NT2/D1 (cell line): ENCODE measurements at regions not wholly inside any gene's neighbourhood (a gene's known extent, or its start where the extent isn't known, plus 50 kb on each side); places are given as distances from the start of the nearest gene placed in this dataset.

Experiments used
- DNase-seq: peaks from one replicate; pipeline ENCODE4 v3.0.0-alpha.2; 2011; ENCODE audit warnings: low read depth, low spot score
- H3K27me3 ChIP-seq: 2 replicates; pipeline ENCODE4 v1.6.0; 2011; ENCODE audit warnings: mild to moderate bottlenecking; ENCODE audit not compliant: insufficient read length, insufficient read depth
- H3K36me3 ChIP-seq: 2 replicates; pipeline ENCODE4 v1.6.1; 2011; ENCODE audit warnings: mild to moderate bottlenecking, low read length, mixed read lengths; ENCODE audit not compliant: insufficient read depth, insufficient read length
- H3K4me1 ChIP-seq: 2 replicates; pipeline ENCODE4 v1.5.1; 2011; ENCODE audit not compliant: insufficient read depth, insufficient read length
- H3K4me3 ChIP-seq: 2 replicates; pipeline ENCODE4 v1.5.1; 2011; ENCODE audit warnings: low read depth; ENCODE audit not compliant: insufficient read length
- H3K9ac ChIP-seq: 2 replicates; pipeline ENCODE4 v1.6.0; 2011; ENCODE audit warnings: low read depth; ENCODE audit not compliant: insufficient read length
- H3K9me3 ChIP-seq: 2 replicates; pipeline ENCODE4 v1.5.1; 2011; ENCODE audit warnings: mild to moderate bottlenecking, low read length; ENCODE audit not compliant: insufficient read depth
- SUZ12 ChIP-seq: IDR thresholded peaks from 2 replicates; pipeline ENCODE4 v1.6.1; 2011; ENCODE audit not compliant: insufficient read length, insufficient read depth; ENCODE audit errors: extremely low read depth
- YY1 ChIP-seq: IDR thresholded peaks from 2 replicates; pipeline ENCODE4 v1.6.1; 2011; ENCODE audit not compliant: insufficient read length, insufficient read depth
- ZNF274 ChIP-seq: IDR thresholded peaks from 2 replicates; pipeline ENCODE4 v1.6.1; 2011; ENCODE audit warnings: mild to moderate bottlenecking, low read depth, low read length

DNA sequence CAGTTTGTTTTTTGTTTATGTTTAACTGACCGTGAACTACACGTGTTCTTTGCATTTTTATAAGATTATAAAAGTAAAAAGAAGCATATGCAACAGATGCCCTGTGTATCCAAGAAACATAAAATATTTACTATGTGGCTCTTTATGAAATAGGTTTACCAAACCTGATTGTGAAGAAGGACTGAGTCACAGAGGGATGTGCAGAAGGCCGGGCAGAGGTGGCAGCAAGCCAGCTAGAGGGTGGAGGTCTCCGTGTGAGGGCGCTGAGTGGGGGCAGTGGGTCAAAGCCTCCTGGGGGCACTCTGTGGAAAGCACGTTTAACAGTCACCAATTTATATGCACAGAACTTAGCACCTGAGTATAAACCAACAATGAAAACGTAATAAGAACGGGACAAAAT lies 97.2 kb downstream of the TMEM18 start:
- Histone ChIP-seq H3K9ac (no peak overlapping the region), H3K9me3 (0 out of 2 replicates have a peak, but pooled peaks cover 6% of the 10 kb centered on the region), H3K27me3 (no peaks in the 10 kb centered on the region), H3K36me3 (no peaks in the 10 kb centered on the region), H3K4me1 (no peaks in the 10 kb centered on the region), H3K4me3 (no peak overlapping the region)
- TF ChIP-seq YY1 (no peak), SUZ12 (no peak), ZNF274 (no peak)
- no peak for DNase-seq

DNA sequence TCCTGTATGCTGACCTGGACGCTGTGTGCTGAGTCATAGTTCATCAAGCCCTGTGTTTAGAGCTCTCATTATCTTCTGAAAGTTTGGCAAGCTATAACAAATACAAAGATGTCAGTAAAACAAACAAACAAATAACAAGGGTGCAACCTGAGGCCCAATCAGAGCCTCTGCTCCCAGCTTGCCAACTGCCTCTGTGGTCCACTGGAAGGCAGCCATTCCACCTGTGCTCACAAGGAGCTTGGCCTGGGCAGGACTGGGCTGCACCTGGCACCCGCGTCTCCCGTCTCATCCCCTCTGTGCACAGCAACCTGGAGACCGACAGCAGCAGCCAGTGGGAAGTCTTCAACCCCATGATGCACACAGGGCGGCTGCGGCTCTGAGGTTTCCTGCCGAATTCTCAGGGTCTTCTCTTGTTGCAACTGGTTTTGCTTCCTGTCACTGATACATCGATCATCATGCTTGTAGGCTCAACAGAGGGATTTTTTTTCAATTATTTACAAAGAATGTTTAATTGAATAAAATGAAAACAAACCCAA lies 97.8 kb downstream of the TMEM18 start:
- H3K9ac ChIP-seq = no peak overlapping the region
- no peak for TF ChIP-seq ZNF274
- no peak for DNase-seq
- no peaks in the 10 kb centered on the region for H3K4me1 ChIP-seq
- H3K4me3 ChIP-seq = no peak overlapping the region
- no peaks in the 10 kb centered on the region for H3K36me3 ChIP-seq
- H3K9me3 ChIP-seq = 0 out of 2 replicates have a peak, but pooled peaks cover 6% of the 10 kb centered on the region
- no peaks in the 10 kb centered on the region for H3K27me3 ChIP-seq

DNA sequence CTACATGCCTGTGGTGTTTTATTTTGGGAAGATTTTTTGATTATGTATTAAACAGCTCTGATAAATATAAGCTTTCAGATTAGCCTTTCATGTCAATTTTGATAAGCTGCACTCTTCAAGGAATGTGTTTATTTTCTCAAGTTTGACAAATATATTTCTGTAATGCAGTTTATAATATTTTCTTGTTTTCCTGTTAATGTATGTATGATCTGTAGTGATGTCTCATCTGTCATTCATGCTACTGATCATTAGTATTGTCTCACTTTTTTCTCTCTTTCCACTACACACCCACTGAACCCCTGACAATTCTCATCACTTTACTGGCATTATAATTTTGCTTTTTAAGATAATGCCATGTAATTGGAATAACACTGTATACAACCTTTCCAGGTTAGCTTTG lies 100.9 kb downstream of the TMEM18 start:
- Histone ChIP-seq H3K9me3 (0 out of 2 replicates have a peak, but pooled peaks cover 6% of the 10 kb centered on the region), H3K4me3 (no peak overlapping the region), H3K4me1 (no peaks in the 10 kb centered on the region), H3K36me3 (no peaks in the 10 kb centered on the region), H3K27me3 (no peaks in the 10 kb centered on the region), H3K9ac (no peak overlapping the region)
- DNase-seq = no peak
- TF ChIP-seq SUZ12 (no peak), ZNF274 (no peak), YY1 (no peak)

DNA sequence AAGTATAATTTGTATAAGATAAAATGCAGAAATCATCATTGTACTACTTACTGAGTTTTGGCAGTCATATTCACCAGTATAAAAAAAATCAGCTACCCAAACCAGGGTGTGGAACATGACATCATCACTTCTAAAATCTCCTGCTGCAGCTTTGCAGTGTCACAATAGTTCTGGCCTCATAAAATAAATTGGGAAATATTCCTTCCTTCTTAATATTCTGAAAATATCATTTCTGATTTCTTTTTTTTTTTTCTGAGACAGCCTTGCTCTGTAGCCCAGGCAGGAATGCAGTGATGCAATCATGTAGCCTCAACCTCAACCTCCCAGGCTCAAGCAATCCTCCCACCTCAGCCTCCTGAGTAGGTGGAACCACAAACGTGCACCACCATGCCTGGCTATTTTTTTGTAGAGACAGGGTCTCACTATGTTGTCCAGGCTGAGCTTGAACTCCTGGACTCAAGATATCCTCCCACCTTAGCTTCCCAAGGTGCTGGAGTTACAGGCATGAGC lies 101.4 kb downstream of the TMEM18 start:
- Histone ChIP-seq H3K27me3 (no peaks in the 10 kb centered on the region), H3K4me3 (no peak overlapping the region), H3K36me3 (no peaks in the 10 kb centered on the region), H3K4me1 (no peaks in the 10 kb centered on the region), H3K9ac (no peak overlapping the region), H3K9me3 (0 out of 2 replicates have a peak, but pooled peaks cover 6% of the 10 kb centered on the region)
- DNase-seq = no peak
- no peak for TF ChIP-seq ZNF274
- no peak for TF ChIP-seq SUZ12
- TF ChIP-seq YY1 = no peak

DNA sequence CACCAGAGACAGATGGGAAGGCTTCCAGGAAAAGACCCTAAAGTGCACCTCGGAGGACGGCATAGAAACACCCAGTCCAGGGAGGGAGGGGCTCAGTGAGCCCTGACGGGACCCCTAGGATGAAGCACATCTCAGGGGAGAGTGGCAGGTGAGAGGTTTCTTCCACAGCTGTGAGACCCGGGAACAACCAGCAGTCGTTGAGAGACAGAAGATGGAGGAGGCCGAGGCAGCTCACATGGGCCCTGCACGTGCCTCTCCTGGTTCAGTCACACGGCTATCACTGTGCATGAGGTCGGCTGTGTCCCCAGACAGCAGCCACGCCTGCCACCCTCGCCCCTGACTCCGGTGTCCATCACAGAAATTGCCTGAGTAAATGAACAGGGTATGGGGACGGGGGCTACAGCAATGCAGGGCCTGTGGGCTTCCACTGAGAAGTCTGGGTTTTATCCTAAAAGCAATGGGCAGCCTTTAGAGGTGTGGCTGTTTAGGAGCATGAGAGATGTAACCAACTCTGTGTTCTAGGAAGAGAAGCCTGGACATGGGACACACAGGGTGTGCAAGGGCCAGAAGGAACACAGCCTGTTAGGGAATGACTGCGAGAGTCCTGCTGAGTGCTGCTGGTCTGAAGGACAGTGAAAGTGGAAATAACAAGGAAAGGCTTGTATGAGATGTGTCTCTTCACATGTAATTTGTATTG lies 102.0 kb downstream of the TMEM18 start:
- Histone ChIP-seq H3K9me3 (0 out of 2 replicates have a peak, but pooled peaks cover 6% of the 10 kb centered on the region), H3K27me3 (no peaks in the 10 kb centered on the region), H3K4me1 (no peaks in the 10 kb centered on the region), H3K9ac (no peak overlapping the region), H3K4me3 (no peak overlapping the region), H3K36me3 (no peaks in the 10 kb centered on the region)
- no peak for TF ChIP-seq ZNF274
- TF ChIP-seq SUZ12 = no peak
- no peak for TF ChIP-seq YY1
- DNase-seq = no peak

DNA sequence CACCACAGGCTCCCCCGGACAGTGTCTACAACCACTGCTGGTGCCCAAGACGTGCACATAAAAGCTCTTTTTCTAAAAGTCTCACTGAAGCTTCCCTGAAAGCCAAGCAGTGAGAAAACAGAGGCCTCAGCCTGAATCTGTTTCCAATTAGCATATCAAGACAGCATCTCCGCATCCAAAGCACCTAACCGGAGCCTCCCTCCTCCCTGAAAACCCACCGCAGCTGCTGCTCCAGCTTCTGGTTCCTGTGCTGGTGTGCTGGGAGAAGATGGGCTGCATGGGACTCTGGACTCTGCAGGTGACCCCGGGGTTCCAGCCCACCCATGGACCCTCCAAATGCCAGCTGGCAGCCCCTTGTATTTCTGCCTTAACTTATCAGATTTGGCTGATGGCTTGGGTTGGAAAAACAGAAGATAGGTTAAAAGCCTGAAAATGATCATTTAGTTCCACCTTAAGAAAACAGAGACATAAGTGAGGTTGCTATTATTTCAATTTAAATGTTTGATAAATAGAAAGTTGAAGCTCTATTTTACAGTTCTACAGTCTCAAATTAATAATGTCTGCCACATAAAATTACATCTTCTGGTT lies 103.3 kb downstream of the TMEM18 start:
- Histone ChIP-seq H3K4me3 (no peak overlapping the region), H3K9ac (no peak overlapping the region), H3K4me1 (no peaks in the 10 kb centered on the region), H3K27me3 (no peaks in the 10 kb centered on the region), H3K9me3 (0 out of 2 replicates have a peak, but pooled peaks cover 6% of the 10 kb centered on the region), H3K36me3 (no peaks in the 10 kb centered on the region)
- TF ChIP-seq YY1 (no peak), ZNF274 (no peak), SUZ12 (no peak)
- no peak for DNase-seq

DNA sequence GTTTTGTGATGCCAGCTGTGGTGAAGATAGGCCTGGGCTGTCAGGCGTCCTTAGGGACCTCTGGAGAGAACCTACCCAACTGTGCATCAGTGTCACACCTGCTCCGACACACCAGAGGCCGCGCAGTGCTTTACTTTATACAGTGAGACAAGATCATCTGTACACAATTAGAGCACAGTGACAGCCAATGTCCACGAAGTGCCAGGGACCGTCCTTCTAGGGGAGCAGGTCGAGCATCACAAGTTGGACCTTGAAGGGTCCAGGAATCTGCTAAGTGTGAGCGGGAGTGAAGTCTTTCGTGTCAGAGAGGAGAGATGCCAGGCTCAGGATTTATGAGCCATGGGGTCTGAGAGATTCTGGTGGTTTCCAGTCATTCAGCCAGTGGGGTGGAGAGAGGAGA lies 104.2 kb downstream of the TMEM18 start:
- Histone ChIP-seq H3K4me3 (no peak overlapping the region), H3K9me3 (0 out of 2 replicates have a peak, but pooled peaks cover 6% of the 10 kb centered on the region), H3K36me3 (no peaks in the 10 kb centered on the region), H3K9ac (no peak overlapping the region), H3K27me3 (no peaks in the 10 kb centered on the region), H3K4me1 (no peaks in the 10 kb centered on the region)
- no peak for TF ChIP-seq ZNF274
- TF ChIP-seq SUZ12 = no peak
- TF ChIP-seq YY1 = no peak
- DNase-seq = no peak
